GM18505 (cell line): ENCODE measurements at regions not wholly inside any gene's neighbourhood (a gene's known extent, or its start where the extent isn't known, plus 50 kb on each side); places are given as distances from the start of the nearest gene placed in this dataset.

Experiments used
- ATAC-seq: cut with Tn5 transposase; IDR thresholded peaks from one replicate; pipeline ENCODE4 v1.9.1; 2021; ENCODE audit not compliant: unreplicated experiment
- POLR2A ChIP-seq: IDR thresholded peaks from 4 replicates; pipeline ENCODE4 v1.6.1; 2011; ENCODE audit warnings: borderline replicate concordance; ENCODE audit not compliant: insufficient read depth, insufficient read length; ENCODE audit errors: extremely low read depth

- no peak for ATAC-seq
- TF ChIP-seq POLR2A: no peak
Measured at GRCh38 chr4:63505714-63506460, 903.4 kb downstream of the TECRL start.

- ATAC-seq: no peak
- no peak for TF ChIP-seq POLR2A
Measured at GRCh38 chr4:63493265-63493664, 916.0 kb downstream of the TECRL start.

GRCh38 chr4:63492515-63492914 is 916.7 kb downstream of the TECRL start:
- ATAC-seq: no peak
- no peak for TF ChIP-seq POLR2A

GRCh38 chr4:63464393-63464792 is 944.9 kb downstream of the TECRL start:
- ATAC-seq: no peak
- TF ChIP-seq POLR2A: no peak

GRCh38 chr4:63460075-63460474 is 949.2 kb downstream of the TECRL start:
- TF ChIP-seq POLR2A: no peak
- ATAC-seq: no peak

- ATAC-seq: no peak
- TF ChIP-seq POLR2A: no peak
Measured at GRCh38 chr4:63459329-63459728, 949.9 kb downstream of the TECRL start.

- no peak for TF ChIP-seq POLR2A
- no peak for ATAC-seq
Measured at GRCh38 chr4:63458010-63458409, 951.2 kb downstream of the TECRL start.

- no peak for ATAC-seq
- TF ChIP-seq POLR2A: no peak
Measured at GRCh38 chr4:63440236-63440635, 969.0 kb downstream of the TECRL start.

- TF ChIP-seq POLR2A: no peak
- ATAC-seq: no peak
Measured at GRCh38 chr4:63430105-63430504, 979.1 kb downstream of the TECRL start.

- no peak for ATAC-seq
- no peak for TF ChIP-seq POLR2A
Measured at GRCh38 chr4:63396269-63396668, 1013.0 kb downstream of the TECRL start.

GRCh38 chr4:63393544-63393943 is 1015.7 kb downstream of the TECRL start:
- ATAC-seq: no peak

GRCh38 chr4:63379750-63380522 is 1029.3 kb downstream of the TECRL start:
- TF ChIP-seq POLR2A: no peak
- ATAC-seq: no peak

More at GRCh38 chr4:63393544-63393943, 1015.7 kb downstream of the TECRL start:
- no peak for TF ChIP-seq POLR2A

- no peak for ATAC-seq
Measured at GRCh38 chr4:63371001-63371400, 1038.2 kb downstream of the TECRL start.

GRCh38 chr4:63361628-63362027 is 1047.6 kb downstream of the TECRL start:
- no peak for ATAC-seq
- TF ChIP-seq POLR2A: no peak

More at GRCh38 chr4:63371001-63371400, 1038.2 kb downstream of the TECRL start:
- no peak for TF ChIP-seq POLR2A

- ATAC-seq: no peak
- no peak for TF ChIP-seq POLR2A
Measured at GRCh38 chr4:63361066-63361465, 1048.2 kb downstream of the TECRL start.

GRCh38 chr4:63349674-63350025 is 1059.6 kb downstream of the TECRL start:
- no peak for ATAC-seq
- TF ChIP-seq POLR2A: no peak
